Hematopoietic multipotent progenitor cell (in vitro differentiated cells): ENCODE measurements at regions not wholly inside any gene's neighbourhood (a gene's known extent, or its start where the extent isn't known, plus 50 kb on each side); places are given as distances from the start of the nearest gene placed in this dataset.
A peak's percentile ranks its signal among the peaks of the same experiment; 100 is the strongest.
"Not testable (repeated sequence)": the region's sequence is repeated elsewhere in the genome, so short reads cannot be mapped to it uniquely, and the experiment has no call there.

Experiments
- DNase-seq, 3 donors: peaks; one replicate each; pipeline ENCODE4 v3.0.0-alpha.2; 2011 to 2015; ENCODE audit warnings: low read depth in 2 of 3, low spot score in 2 of 3

- DNase-seq, result no peak
These were observed 139.6 kb downstream of the TFPI2 start for GRCh38 chr7:93750986-93751385.

- no peak for DNase-seq
These were observed 143.5 kb downstream of the TFPI2 start for GRCh38 chr7:93747019-93747418.

- DNase-seq, result peak in 2 of 3 donors; percentile 2 to 22
These were observed 151.1 kb downstream of the TFPI2 start for GRCh38 chr7:93739424-93739823.

- DNase-seq, result no peak
These were observed 152.6 kb downstream of the TFPI2 start for GRCh38 chr7:93737953-93738352.

- DNase-seq, result no peak
These were observed 153.7 kb downstream of the TFPI2 start for GRCh38 chr7:93736668-93737369.

- DNase-seq, result no peak
These were observed 153.8 kb upstream of the CALCR start for GRCh38 chr7:93728292-93728691.

- DNase-seq, result no peak
These were observed 151.4 kb upstream of the CALCR start for GRCh38 chr7:93725954-93726353.

- DNase-seq, result no peak
These were observed 149.1 kb upstream of the CALCR start for GRCh38 chr7:93723424-93724124.

- DNase-seq, result no peak
These were observed 145.6 kb upstream of the CALCR start for GRCh38 chr7:93720106-93720505.

- DNase-seq, result no peak
These were observed 145.0 kb upstream of the CALCR start for GRCh38 chr7:93719546-93719945.

- DNase-seq, result no peak
These were observed 142.8 kb upstream of the CALCR start for GRCh38 chr7:93717217-93717900.

- peak in 2 of 3 donors; percentile 36 to 57 for DNase-seq
These were observed 140.7 kb upstream of the CALCR start for GRCh38 chr7:93715234-93715633.

- DNase-seq, result no peak
These were observed 137.4 kb upstream of the CALCR start for GRCh38 chr7:93711926-93712325.

GRCh38 chr7:93708255-93708654 is 133.7 kb upstream of the CALCR start:
- DNase-seq, result not testable (repeated sequence)

GRCh38 chr7:93707249-93707648 is 132.7 kb upstream of the CALCR start:
- DNase-seq, result no peak

- not testable (repeated sequence) for DNase-seq
These were observed 131.6 kb upstream of the CALCR start for GRCh38 chr7:93706162-93706561.

- no peak for DNase-seq
These were observed 129.7 kb upstream of the CALCR start for GRCh38 chr7:93704217-93704616.

GRCh38 chr7:93697901-93698300 is 123.4 kb upstream of the CALCR start:
- no peak for DNase-seq

GRCh38 chr7:93693796-93694195 is 119.3 kb upstream of the CALCR start:
- DNase-seq, result no peak

GRCh38 chr7:93690021-93690420 is 115.5 kb upstream of the CALCR start:
- DNase-seq, result no peak

- no peak for DNase-seq
These were observed 103.7 kb upstream of the CALCR start for GRCh38 chr7:93678185-93678584.
